ENCODE measurements at regions not wholly inside any gene's neighbourhood (a gene's known extent, or its start where the extent isn't known, plus 50 kb on each side); places are given as distances from the start of the nearest gene placed in this dataset.

GRCh38 chr10:83835945-83836745, 303.2 kb upstream of the GHITM start:
- H3K36me3 ChIP-seq (ENCODE audit: control insufficient read depth in 2 of 2, insufficient read depth in 2 of 2, low read length in 2 of 2) = no peaks in the 10 kb centered on the region
- no peaks in the 10 kb centered on the region for H3K9me3 ChIP-seq (ENCODE audit: control insufficient read depth in 2 of 2, low read length in 2 of 2)
- no peak overlapping the region for H3K27ac ChIP-seq (ENCODE audit: low read depth in 2 of 2, low read length in 2 of 2)
- no peak overlapping the region for H3K9ac ChIP-seq (ENCODE audit: low read depth in 1 of 2, low read length in 2 of 2)
- H3K27me3 ChIP-seq (ENCODE audit: control insufficient read depth in 2 of 2, insufficient read depth in 2 of 2, low read length in 2 of 2) = no peaks in the 10 kb centered on the region
- H3K4me1 ChIP-seq (ENCODE audit: control insufficient read depth in 2 of 2, insufficient read depth in 2 of 2, low read length in 2 of 2) = no peaks in the 10 kb centered on the region
- H3K4me3 ChIP-seq (ENCODE audit: low read length in 2 of 2) = no peak overlapping the region

- H3K4me3 ChIP-seq (ENCODE audit: low read length in 2 of 2) = no peak overlapping the region
- no peaks in the 10 kb centered on the region for H3K36me3 ChIP-seq (ENCODE audit: control insufficient read depth in 2 of 2, insufficient read depth in 2 of 2, low read length in 2 of 2)
- H3K9me3 ChIP-seq (ENCODE audit: control insufficient read depth in 2 of 2, low read length in 2 of 2) = no peaks in the 10 kb centered on the region
- H3K27ac ChIP-seq (ENCODE audit: low read depth in 2 of 2, low read length in 2 of 2) = no peak overlapping the region
- H3K9ac ChIP-seq (ENCODE audit: low read depth in 1 of 2, low read length in 2 of 2) = no peak overlapping the region
- no peaks in the 10 kb centered on the region for H3K4me1 ChIP-seq (ENCODE audit: control insufficient read depth in 2 of 2, insufficient read depth in 2 of 2, low read length in 2 of 2)
- H3K27me3 ChIP-seq (ENCODE audit: control insufficient read depth in 2 of 2, insufficient read depth in 2 of 2, low read length in 2 of 2) = no peaks in the 10 kb centered on the region
These were observed 290.6 kb upstream of the GHITM start for GRCh38 chr10:83848677-83849076.

- no peaks in the 10 kb centered on the region for H3K36me3 ChIP-seq (ENCODE audit: control insufficient read depth in 2 of 2, insufficient read depth in 2 of 2, low read length in 2 of 2)
- no peaks in the 10 kb centered on the region for H3K4me1 ChIP-seq (ENCODE audit: control insufficient read depth in 2 of 2, insufficient read depth in 2 of 2, low read length in 2 of 2)
- H3K9me3 ChIP-seq (ENCODE audit: control insufficient read depth in 2 of 2, low read length in 2 of 2) = no peaks in the 10 kb centered on the region
- H3K9ac ChIP-seq (ENCODE audit: low read depth in 1 of 2, low read length in 2 of 2) = no peak overlapping the region
- H3K27me3 ChIP-seq (ENCODE audit: control insufficient read depth in 2 of 2, insufficient read depth in 2 of 2, low read length in 2 of 2) = no peaks in the 10 kb centered on the region
- no peak overlapping the region for H3K4me3 ChIP-seq (ENCODE audit: low read length in 2 of 2)
- H3K27ac ChIP-seq (ENCODE audit: low read depth in 2 of 2, low read length in 2 of 2) = no peak overlapping the region
These were observed 290.2 kb upstream of the GHITM start for GRCh38 chr10:83849150-83849549.

- H3K36me3 ChIP-seq (ENCODE audit: control insufficient read depth in 2 of 2, insufficient read depth in 2 of 2, low read length in 2 of 2) = no peaks in the 10 kb centered on the region
- no peak overlapping the region for H3K9ac ChIP-seq (ENCODE audit: low read depth in 1 of 2, low read length in 2 of 2)
- H3K4me1 ChIP-seq (ENCODE audit: control insufficient read depth in 2 of 2, insufficient read depth in 2 of 2, low read length in 2 of 2) = no peaks in the 10 kb centered on the region
- H3K27ac ChIP-seq (ENCODE audit: low read depth in 2 of 2, low read length in 2 of 2) = no peak overlapping the region
- no peaks in the 10 kb centered on the region for H3K9me3 ChIP-seq (ENCODE audit: control insufficient read depth in 2 of 2, low read length in 2 of 2)
- no peak overlapping the region for H3K4me3 ChIP-seq (ENCODE audit: low read length in 2 of 2)
- H3K27me3 ChIP-seq (ENCODE audit: control insufficient read depth in 2 of 2, insufficient read depth in 2 of 2, low read length in 2 of 2) = no peaks in the 10 kb centered on the region
These were observed 287.2 kb upstream of the GHITM start for GRCh38 chr10:83852146-83852545.

GRCh38 chr10:83862723-83863122, 276.6 kb upstream of the GHITM start:
- no peaks in the 10 kb centered on the region for H3K9me3 ChIP-seq (ENCODE audit: control insufficient read depth in 2 of 2, low read length in 2 of 2)
- H3K4me3 ChIP-seq (ENCODE audit: low read length in 2 of 2) = no peak overlapping the region
- H3K4me1 ChIP-seq (ENCODE audit: control insufficient read depth in 2 of 2, insufficient read depth in 2 of 2, low read length in 2 of 2) = no peaks in the 10 kb centered on the region
- no peak overlapping the region for H3K9ac ChIP-seq (ENCODE audit: low read depth in 1 of 2, low read length in 2 of 2)
- no peaks in the 10 kb centered on the region for H3K36me3 ChIP-seq (ENCODE audit: control insufficient read depth in 2 of 2, insufficient read depth in 2 of 2, low read length in 2 of 2)
- no peak overlapping the region for H3K27ac ChIP-seq (ENCODE audit: low read depth in 2 of 2, low read length in 2 of 2)
- no peaks in the 10 kb centered on the region for H3K27me3 ChIP-seq (ENCODE audit: control insufficient read depth in 2 of 2, insufficient read depth in 2 of 2, low read length in 2 of 2)

- Histone ChIP-seq H3K27me3 (ENCODE audit: control insufficient read depth in 2 of 2, insufficient read depth in 2 of 2, low read length in 2 of 2) (no peaks in the 10 kb centered on the region), H3K4me3 (ENCODE audit: low read length in 2 of 2) (no peak overlapping the region)
These were observed 275.9 kb upstream of the GHITM start for GRCh38 chr10:83863283-83863966.

GRCh38 chr10:83869898-83870297, 269.4 kb upstream of the GHITM start:
- Histone ChIP-seq H3K9ac (ENCODE audit: low read depth in 1 of 2, low read length in 2 of 2) (no peak overlapping the region), H3K27ac (ENCODE audit: low read depth in 2 of 2, low read length in 2 of 2) (no peak overlapping the region)

More at GRCh38 chr10:83863283-83863966, 275.9 kb upstream of the GHITM start:
- Histone ChIP-seq H3K36me3 (ENCODE audit: control insufficient read depth in 2 of 2, insufficient read depth in 2 of 2, low read length in 2 of 2) (no peaks in the 10 kb centered on the region), H3K9me3 (ENCODE audit: control insufficient read depth in 2 of 2, low read length in 2 of 2) (no peaks in the 10 kb centered on the region), H3K27ac (ENCODE audit: low read depth in 2 of 2, low read length in 2 of 2) (no peak overlapping the region), H3K9ac (ENCODE audit: low read depth in 1 of 2, low read length in 2 of 2) (no peak overlapping the region), H3K4me1 (ENCODE audit: control insufficient read depth in 2 of 2, insufficient read depth in 2 of 2, low read length in 2 of 2) (no peaks in the 10 kb centered on the region)

GRCh38 chr10:83871187-83872081, 267.9 kb upstream of the GHITM start:
- Histone ChIP-seq H3K27me3 (ENCODE audit: control insufficient read depth in 2 of 2, insufficient read depth in 2 of 2, low read length in 2 of 2) (no peaks in the 10 kb centered on the region), H3K27ac (ENCODE audit: low read depth in 2 of 2, low read length in 2 of 2) (no peak overlapping the region), H3K9ac (ENCODE audit: low read depth in 1 of 2, low read length in 2 of 2) (no peak overlapping the region), H3K4me3 (ENCODE audit: low read length in 2 of 2) (no peak overlapping the region), H3K36me3 (ENCODE audit: control insufficient read depth in 2 of 2, insufficient read depth in 2 of 2, low read length in 2 of 2) (no peaks in the 10 kb centered on the region), H3K4me1 (ENCODE audit: control insufficient read depth in 2 of 2, insufficient read depth in 2 of 2, low read length in 2 of 2) (no peaks in the 10 kb centered on the region), H3K9me3 (ENCODE audit: control insufficient read depth in 2 of 2, low read length in 2 of 2) (no peaks in the 10 kb centered on the region)

More at GRCh38 chr10:83869898-83870297, 269.4 kb upstream of the GHITM start:
- H3K4me1 ChIP-seq (ENCODE audit: control insufficient read depth in 2 of 2, insufficient read depth in 2 of 2, low read length in 2 of 2) = no peaks in the 10 kb centered on the region
- H3K27me3 ChIP-seq (ENCODE audit: control insufficient read depth in 2 of 2, insufficient read depth in 2 of 2, low read length in 2 of 2) = no peaks in the 10 kb centered on the region
- H3K36me3 ChIP-seq (ENCODE audit: control insufficient read depth in 2 of 2, insufficient read depth in 2 of 2, low read length in 2 of 2) = no peaks in the 10 kb centered on the region
- no peak overlapping the region for H3K4me3 ChIP-seq (ENCODE audit: low read length in 2 of 2)
- H3K9me3 ChIP-seq (ENCODE audit: control insufficient read depth in 2 of 2, low read length in 2 of 2) = no peaks in the 10 kb centered on the region

- Histone ChIP-seq H3K27ac (ENCODE audit: low read depth in 2 of 2, low read length in 2 of 2) (no peak overlapping the region), H3K27me3 (ENCODE audit: control insufficient read depth in 2 of 2, insufficient read depth in 2 of 2, low read length in 2 of 2) (no peaks in the 10 kb centered on the region), H3K4me1 (ENCODE audit: control insufficient read depth in 2 of 2, insufficient read depth in 2 of 2, low read length in 2 of 2) (no peaks in the 10 kb centered on the region), H3K9ac (ENCODE audit: low read depth in 1 of 2, low read length in 2 of 2) (no peak overlapping the region), H3K36me3 (ENCODE audit: control insufficient read depth in 2 of 2, insufficient read depth in 2 of 2, low read length in 2 of 2) (no peaks in the 10 kb centered on the region), H3K4me3 (ENCODE audit: low read length in 2 of 2) (no peak overlapping the region), H3K9me3 (ENCODE audit: control insufficient read depth in 2 of 2, low read length in 2 of 2) (no peaks in the 10 kb centered on the region)
These were observed 259.0 kb upstream of the GHITM start for GRCh38 chr10:83880252-83880791.

Measured in mucosa of rectum (tissue), 2 donors.